M059J (cell line): ENCODE measurements at regions not wholly inside any gene's neighbourhood (a gene's known extent, or its start where the extent isn't known, plus 50 kb on each side); places are given as distances from the start of the nearest gene placed in this dataset.
"Not testable (repeated sequence)": the region's sequence is repeated elsewhere in the genome, so short reads cannot be mapped to it uniquely, and the experiment has no call there.

Experiments used
- DNase-seq: peaks from one replicate; pipeline ENCODE4 v3.0.0-alpha.2; 2012; ENCODE audit warnings: low read depth

GRCh38 chr6:26720663-26721218 lies 61.2 kb upstream of the ZNF322 start:
- DNase-seq: not testable (repeated sequence)

- DNase-seq: not testable (repeated sequence)
Observed at GRCh38 chr6:26730019-26730766, 70.6 kb upstream of the ZNF322 start.

DNA sequence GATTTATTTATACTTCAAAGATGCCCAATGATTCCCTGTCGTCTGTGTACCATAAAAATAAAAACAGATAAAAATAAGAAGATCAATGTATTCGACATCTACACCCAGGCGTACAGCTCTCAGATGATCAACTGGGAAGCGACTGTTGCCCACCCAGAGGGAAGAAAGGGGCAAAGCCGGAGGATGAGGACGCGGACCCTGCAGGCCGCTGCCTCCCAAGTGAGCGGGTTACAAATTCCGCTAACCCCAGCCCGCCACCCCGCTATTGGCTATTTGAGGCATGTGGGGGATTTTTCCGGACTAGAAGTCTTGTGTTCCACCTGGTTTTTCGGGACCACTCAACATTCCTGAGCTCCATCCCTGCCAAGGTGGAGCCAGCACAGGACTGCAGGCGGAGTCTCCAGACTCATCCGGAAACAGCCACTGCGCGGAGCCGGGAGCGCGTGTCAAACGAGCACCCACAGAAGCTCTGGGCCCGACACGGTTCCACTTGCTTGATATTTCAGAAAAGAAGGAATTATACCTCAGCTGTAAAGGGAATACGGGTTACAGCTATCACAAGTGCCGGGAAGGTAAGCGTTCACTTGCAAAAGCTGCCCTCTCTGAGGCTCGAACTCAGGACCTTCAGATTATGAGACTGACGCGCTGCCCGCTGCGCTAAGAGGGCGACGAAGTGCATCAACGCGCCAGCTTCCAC lies 75.4 kb upstream of the ZNF322 start:
- not testable (repeated sequence) for DNase-seq

DNA sequence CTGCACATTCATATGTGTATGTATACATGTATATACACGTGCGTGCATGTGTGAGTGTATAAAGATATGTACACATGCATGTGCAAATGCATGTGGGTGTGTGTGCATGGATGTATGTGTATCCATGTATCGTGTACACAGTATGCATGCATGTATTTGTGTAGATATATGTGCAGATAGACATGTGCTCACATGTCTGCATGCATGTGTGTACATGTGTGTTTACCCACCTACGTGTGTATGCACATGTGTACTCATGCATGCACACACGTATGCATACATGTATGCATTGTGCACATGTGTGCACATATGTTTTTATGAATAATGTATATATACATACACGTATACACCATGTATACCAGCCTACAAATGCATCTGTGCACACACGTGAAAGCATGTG lies 80.3 kb upstream of the ZNF322 start:
- DNase-seq: no peak

DNA sequence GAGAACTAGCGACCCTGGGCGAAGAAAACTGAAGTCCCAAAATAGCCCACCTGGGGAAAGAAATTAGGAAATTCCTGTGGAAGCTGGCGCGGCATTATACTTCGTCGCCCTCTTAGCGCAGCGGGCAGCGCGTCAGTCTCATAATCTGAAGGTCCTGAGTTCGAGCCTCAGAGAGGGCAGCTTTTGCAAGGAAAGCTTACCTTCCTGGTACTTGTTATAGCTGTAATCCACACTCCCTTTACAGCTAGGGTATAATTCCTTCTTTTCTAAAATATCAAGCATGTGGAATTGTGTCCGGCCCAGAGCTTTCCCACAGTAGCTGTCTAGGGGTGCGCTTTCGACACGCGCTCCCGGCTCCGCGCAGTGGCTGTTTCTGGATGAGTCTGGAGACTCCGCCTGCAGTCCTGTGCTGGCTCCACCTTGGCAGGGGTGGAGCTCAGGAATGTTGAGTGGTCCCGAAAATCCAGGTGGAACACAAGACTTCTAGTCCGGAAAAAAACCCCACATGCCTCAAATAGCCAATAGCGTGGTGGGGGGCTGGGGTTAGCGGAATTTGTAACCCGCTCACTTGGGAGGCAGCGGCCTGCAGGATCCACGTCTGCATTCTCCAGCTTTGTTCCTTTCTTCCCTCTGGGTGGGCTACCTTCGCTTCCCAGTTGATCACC lies 83.7 kb upstream of the ZNF322 start:
- peak; percentile 2 for DNase-seq

- no peak for DNase-seq
Observed at GRCh38 chr6:26743941-26744699, 84.6 kb upstream of the ZNF322 start.

DNA sequence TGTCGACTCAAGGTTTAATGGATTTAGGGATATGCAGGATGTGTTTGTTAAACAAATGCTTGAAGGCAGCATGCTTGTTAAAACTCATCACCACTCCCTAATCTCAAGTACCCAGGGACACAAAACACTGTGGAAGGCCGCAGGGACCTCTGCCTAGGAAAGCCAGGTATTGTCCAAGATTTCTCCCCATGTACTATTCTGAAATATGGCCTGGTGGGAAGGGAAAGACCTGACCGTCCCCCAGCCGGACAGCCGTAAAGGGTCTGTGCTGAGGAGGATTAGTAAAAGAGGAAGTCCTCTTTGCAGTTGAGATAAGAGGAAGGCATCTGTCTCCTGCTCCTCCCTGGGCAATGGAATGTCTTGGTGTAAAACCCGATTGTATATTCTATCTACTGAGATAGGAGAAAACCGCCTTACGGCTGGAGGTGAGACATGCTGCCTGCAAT lies 85.3 kb upstream of the ZNF322 start:
- DNase-seq: not testable (repeated sequence)

DNA sequence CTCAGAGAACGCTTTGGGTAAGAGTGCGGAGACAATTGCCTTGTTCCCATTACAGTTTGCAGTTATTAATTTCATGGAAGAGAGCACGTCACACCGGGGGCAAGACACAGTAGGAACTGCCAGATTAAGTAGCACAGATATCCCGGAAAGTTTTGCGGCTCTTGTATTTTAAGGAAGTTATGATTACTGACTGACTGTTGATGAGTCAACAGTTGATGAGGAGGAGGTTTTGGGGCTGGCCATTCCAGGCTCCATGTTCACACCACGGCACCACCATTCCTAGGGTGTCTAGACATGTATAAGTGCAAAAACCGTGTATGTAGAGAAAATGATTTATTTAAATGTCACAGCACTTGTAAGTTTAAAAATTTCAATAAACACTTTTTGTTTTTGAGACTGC lies 86.4 kb upstream of the ZNF322 start:
- not testable (repeated sequence) for DNase-seq

DNA sequence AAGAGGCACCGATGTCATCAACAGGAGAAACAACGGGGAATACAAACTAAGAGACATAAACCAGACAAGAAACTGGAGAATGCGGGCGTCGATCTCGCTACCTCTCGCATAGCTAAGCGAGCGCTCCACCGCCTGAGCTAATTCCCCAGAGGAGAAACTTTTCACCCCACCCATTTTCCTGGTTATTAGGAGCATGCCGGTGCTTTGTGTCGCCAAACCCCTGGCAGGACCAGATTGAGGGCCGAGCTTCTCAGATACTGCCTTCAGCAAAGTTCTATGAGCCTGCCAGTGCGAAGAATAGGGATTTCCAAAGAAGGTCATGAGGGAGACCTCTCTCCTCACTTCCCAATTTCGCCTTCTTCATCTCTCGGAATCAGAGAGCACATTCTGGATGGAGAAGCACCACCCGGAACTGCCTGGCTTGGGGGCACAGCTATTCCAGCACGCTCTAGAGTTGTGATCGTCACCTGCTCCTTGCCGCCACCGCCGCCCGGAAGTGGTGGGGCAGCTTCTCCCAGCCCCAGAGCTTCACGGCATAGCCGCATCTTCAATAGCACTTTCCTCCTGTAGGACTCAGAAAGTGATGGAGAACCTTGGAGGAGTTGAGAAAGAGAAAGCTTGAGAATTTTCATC lies 89.7 kb upstream of the ZNF322 start:
- DNase-seq: not testable (repeated sequence)

DNA sequence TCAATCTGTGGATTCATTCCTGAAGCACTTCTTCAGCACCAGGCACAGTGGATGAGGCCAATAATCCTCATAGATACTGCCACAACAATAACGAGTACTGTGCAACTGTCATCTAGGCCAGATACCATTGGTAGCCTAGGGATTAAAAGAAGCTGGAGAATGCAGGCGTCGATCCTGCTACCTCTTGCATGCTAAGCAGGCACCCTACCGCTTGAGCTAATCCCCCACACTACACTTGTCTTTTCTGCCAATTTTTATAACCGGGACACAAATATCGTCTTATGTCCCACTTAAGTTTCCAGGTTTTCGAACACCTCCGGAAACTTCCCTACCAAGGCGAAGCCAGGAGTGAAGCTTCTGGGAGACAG lies 90.2 kb upstream of the ZNF322 start:
- DNase-seq: not testable (repeated sequence)

DNA sequence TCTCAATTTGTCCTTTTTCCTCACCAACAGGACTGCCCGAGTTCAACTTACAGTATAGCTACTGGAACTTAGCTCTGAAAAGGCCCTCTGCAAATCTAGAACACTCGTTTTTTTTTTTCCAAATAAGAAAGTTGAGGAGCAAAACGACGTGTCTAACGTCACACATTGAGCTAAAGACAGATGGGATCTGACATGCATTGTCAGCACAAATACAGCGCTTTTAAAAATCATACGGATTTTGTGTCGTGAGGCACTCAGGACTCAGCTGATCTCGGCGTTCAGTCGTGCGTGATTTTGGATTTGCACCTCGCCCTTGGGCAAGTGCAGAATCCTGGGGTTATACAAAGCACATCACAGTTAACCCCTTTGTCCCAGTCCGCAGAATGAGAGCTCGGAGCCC lies 94.7 kb upstream of the ZNF322 start:
- no peak for DNase-seq

DNA sequence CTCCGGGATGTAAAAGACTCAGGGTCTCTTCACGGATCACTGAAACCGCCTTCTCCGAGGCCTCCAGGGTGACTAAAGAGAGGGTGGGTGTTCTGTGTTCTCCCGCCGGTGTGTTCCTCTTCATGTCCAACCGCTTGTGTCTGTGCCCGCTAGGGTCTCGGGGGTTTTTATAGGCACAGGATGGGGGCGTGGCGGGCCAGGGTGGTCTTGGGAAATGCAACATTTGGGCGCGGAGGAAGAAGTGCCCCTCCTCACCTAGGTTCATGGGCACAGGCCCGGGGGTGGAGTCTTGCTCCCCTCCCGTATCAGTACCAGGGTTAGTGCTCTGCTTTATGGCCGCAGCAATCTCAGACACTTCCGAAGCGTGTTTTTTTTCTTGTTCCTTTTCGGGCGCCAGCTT lies 95.3 kb upstream of the ZNF322 start:
- not testable (repeated sequence) for DNase-seq

GRCh38 chr6:26756067-26756805 lies 96.7 kb upstream of the ZNF322 start:
- DNase-seq: peak; percentile 21

GRCh38 chr6:26766203-26766902 lies 106.8 kb upstream of the ZNF322 start:
- not testable (repeated sequence) for DNase-seq

DNA sequence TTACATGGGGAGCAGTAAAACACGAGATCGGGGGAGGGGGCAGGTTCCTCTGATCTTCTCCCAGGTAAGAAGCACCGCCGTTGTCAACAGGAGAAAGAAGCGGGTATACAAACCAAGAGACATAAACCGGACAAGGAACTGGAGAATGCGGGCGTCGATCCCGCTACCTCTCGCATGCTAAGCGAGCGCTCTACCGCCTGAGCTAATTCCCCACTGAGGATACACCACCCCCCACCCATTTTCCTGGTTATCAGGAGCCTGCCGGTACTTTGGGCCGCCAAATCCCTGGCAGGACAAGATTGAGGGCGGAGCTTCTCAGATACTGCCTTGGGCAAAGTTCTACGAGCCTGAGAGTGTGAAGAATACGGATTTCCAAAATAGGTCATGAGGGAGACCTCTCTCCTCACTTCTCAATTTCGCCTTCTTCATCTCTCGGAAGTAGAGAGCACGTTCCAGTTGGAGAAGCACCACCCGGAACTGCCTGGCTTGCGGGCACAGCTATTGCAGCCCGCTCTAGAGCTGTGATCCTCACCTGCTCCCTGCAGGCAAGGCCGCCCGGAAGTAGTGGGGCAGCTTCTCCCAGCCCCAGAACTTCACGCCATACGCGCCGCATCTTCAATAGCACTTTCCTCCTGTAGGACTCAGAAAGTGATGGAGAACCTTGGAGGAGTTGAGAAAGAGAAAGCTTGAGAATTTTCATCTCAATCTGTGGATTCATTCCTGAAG lies 111.6 kb upstream of the ZNF322 start:
- DNase-seq: not testable (repeated sequence)

DNA sequence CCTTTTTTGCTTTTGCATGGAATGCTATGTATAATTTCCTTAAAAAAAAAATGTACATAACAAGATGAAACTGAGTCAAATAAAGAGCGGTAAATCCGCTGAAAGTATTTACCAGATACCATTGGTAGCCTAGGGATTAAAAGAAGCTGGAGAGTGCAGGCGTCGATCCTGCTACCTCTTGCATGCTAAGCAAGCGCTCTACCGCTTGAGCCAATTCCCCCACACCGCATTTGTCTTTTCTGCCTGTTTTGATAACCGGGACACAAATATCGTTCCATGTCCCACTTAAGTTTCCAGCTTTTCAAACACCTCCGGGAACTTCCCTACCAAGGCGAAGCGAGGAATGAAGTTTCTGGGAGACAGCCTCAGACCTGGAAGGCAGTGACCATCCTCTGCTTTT lies 113.9 kb upstream of the ZNF322 start:
- not testable (repeated sequence) for DNase-seq

GRCh38 chr6:26780563-26780962 lies 121.0 kb upstream of the ZNF322 start:
- not testable (repeated sequence) for DNase-seq

GRCh38 chr6:26795474-26796307 lies 136.1 kb upstream of the ZNF322 start:
- not testable (repeated sequence) for DNase-seq
